Keratinocyte (primary cell): ENCODE measurements at regions not wholly inside any gene's neighbourhood (a gene's known extent, or its start where the extent isn't known, plus 50 kb on each side); places are given as distances from the start of the nearest gene placed in this dataset.
"Not testable (repeated sequence)": the region's sequence is repeated elsewhere in the genome, so short reads cannot be mapped to it uniquely, and the experiment has no call there.

Experiments used
- CTCF ChIP-seq, 3 experiments: IDR thresholded peaks in 1 of 3; conservative IDR thresholded peaks in 1 of 3; optimal IDR thresholded peaks in 1 of 3; 2 replicates in 2 of 3; 3 replicates in 1 of 3; pipeline versions ENCODE3 to v1.5.1; 2011; ENCODE audit warnings: low read length in 3 of 3, mild to moderate bottlenecking in 3 of 3, moderate library complexity in 2 of 3, control low read depth in 1 of 3, inconsistent platforms in 1 of 3; ENCODE audit not compliant: insufficient read depth in 2 of 3; ENCODE audit errors: extremely low read depth in 1 of 3
- EZH2 ChIP-seq: IDR thresholded peaks from one replicate; pipeline ENCODE4 v1.6.1; 2012; ENCODE audit warnings: inconsistent platforms, mild to moderate bottlenecking, low read length, moderate library complexity

GRCh38 chr3:39739658-39740057 is 69.8 kb upstream of the MYRIP start:
- TF ChIP-seq CTCF (optimal IDR thresholded peaks at IDR 0.05 in 1 of 3, IDR thresholded peaks at IDR 0.05 in 1 of 3, conservative IDR thresholded peaks at IDR 0.05 in 1 of 3; ENCODE audit: extremely low read depth in 1 of 3, insufficient read depth in 2 of 3, low read length in 3 of 3); EZH2: not testable (repeated sequence)
